Spleen (tissue), 7 donors: ENCODE measurements at regions not wholly inside any gene's neighbourhood (a gene's known extent, or its start where the extent isn't known, plus 50 kb on each side); places are given as distances from the start of the nearest gene placed in this dataset.

Source experiments
- CTCF ChIP-seq, 11 experiments: fragments of 200-600 bp in 7 of 11; fragments of 450-650 bp in 4 of 11; sonication (generic) in 4 of 11; IDR thresholded peaks in 8 of 11; conservative IDR thresholded peaks in 3 of 11; 1 replicate in 7 of 11; 2 replicates in 4 of 11; pipeline versions ENCODE4 v1.4.0 to v1.8.0; 2016 to 2021; ENCODE audit warnings: antibody characterized with exemption in 11 of 11, inconsistent platforms in 4 of 11, mild to moderate bottlenecking in 1 of 11
- POLR2AphosphoS5 ChIP-seq, 3 donors: sonication (generic); formaldehyde crosslinking; IDR thresholded peaks; one replicate each; pipeline ENCODE4 v1.5.1; 2017; ENCODE audit warnings: antibody characterized with exemption in 3 of 3
- donor health status: DM: no; HTN: no; CAD: no; lungs with moderate emphysema.
- donor health status: DM: no; HTN: no; CAD: no.
- donor health status: DM: no; HTN: no; CAD: no.

- TF ChIP-seq CTCF (IDR thresholded peaks at IDR 0.05 in 8 of 11, conservative IDR thresholded peaks at IDR 0.05 in 3 of 11) (no peak), POLR2AphosphoS5 (IDR thresholded peaks at IDR 0.05) (no peak)
Observed at GRCh38 chr20:54278262-54278661, 70.4 kb downstream of the PFDN4 start.
